GM20431 (cell line): ENCODE measurements at regions not wholly inside any gene's neighbourhood (a gene's known extent, or its start where the extent isn't known, plus 50 kb on each side); places are given as distances from the start of the nearest gene placed in this dataset.

Experiments used
- in situ Hi-C: fragments of 300-500 bp; cut with MseI, MboI; formaldehyde crosslinking; loops from one replicate; pipeline ENCODE4 v1.15.0; 2020; ENCODE audit warnings: low sequenced_read_pairs; ENCODE audit not compliant: unreplicated experiment

GRCh38 chr4:36692586-36692985, 411.2 kb downstream of the DTHD1 start:
- in situ Hi-C loops: no loop called here

GRCh38 chr4:36702245-36702644, 420.8 kb downstream of the DTHD1 start:
- in situ Hi-C loops: no loop called here

- in situ Hi-C loops: no loop called here
These were observed 422.9 kb downstream of the DTHD1 start for GRCh38 chr4:36704289-36704688.

GRCh38 chr4:36709991-36710390, 428.6 kb downstream of the DTHD1 start:
- in situ Hi-C loops: no loop called here

- in situ Hi-C loops: no loop called here
These were observed 430.6 kb downstream of the DTHD1 start for GRCh38 chr4:36712013-36712412.

- in situ Hi-C loops: no loop called here
These were observed 435.5 kb downstream of the DTHD1 start for GRCh38 chr4:36716874-36717273.

GRCh38 chr4:36719425-36719824, 438.0 kb downstream of the DTHD1 start:
- in situ Hi-C loops: no loop called here

GRCh38 chr4:36722986-36723385, 441.6 kb downstream of the DTHD1 start:
- in situ Hi-C loops: no loop called here

- in situ Hi-C loops: no loop called here
These were observed 452.9 kb downstream of the DTHD1 start for GRCh38 chr4:36734334-36734733.

- in situ Hi-C loops: no loop called here
These were observed 456.3 kb downstream of the DTHD1 start for GRCh38 chr4:36737691-36738090.

GRCh38 chr4:36740796-36741310, 459.4 kb downstream of the DTHD1 start:
- in situ Hi-C loops: no loop called here

GRCh38 chr4:36747277-36748129, 466.1 kb downstream of the DTHD1 start:
- in situ Hi-C loops: no loop called here

- in situ Hi-C loops: no loop called here
These were observed 471.6 kb downstream of the DTHD1 start for GRCh38 chr4:36753048-36753447.

- in situ Hi-C loops: no loop called here
These were observed 476.3 kb downstream of the DTHD1 start for GRCh38 chr4:36757580-36758311.

- in situ Hi-C loops: no loop called here
These were observed 477.1 kb downstream of the DTHD1 start for GRCh38 chr4:36758312-36759178.

- in situ Hi-C loops: no loop called here
These were observed 480.2 kb downstream of the DTHD1 start for GRCh38 chr4:36761607-36762006.

GRCh38 chr4:36763814-36764213, 480.7 kb upstream of the NWD2 start:
- in situ Hi-C loops: no loop called here

GRCh38 chr4:36767596-36767995, 476.9 kb upstream of the NWD2 start:
- in situ Hi-C loops: no loop called here

- in situ Hi-C loops: no loop called here
These were observed 473.0 kb upstream of the NWD2 start for GRCh38 chr4:36771411-36772153.

GRCh38 chr4:36772154-36772516, 472.4 kb upstream of the NWD2 start:
- in situ Hi-C loops: no loop called here
